Natural killer cell treated with Interleukin-12 subunit alpha and Interleukin-12 subunit beta and Interleukin-15 and Interleukin-18, amount 100 ng/mL, for 72 hours (primary cell): ENCODE measurements at regions not wholly inside any gene's neighbourhood (a gene's known extent, or its start where the extent isn't known, plus 50 kb on each side); places are given as distances from the start of the nearest gene placed in this dataset.

ENCODE experiments used
- ATAC-seq, 2 donors: fragments of 150-1000 bp; cut with Tn5 transposase in 1 of 2; sonication (Bioruptor Pico), chemical (Tn5 transposase) in 1 of 2; 2 replicates each; pipeline ENCODE4 v1.10.0; 2021
- DNase-seq: peaks from one replicate; pipeline ENCODE4 v3.0.0; 2022; ENCODE audit warnings: low spot score
- H3K27ac Mint-ChIP-seq, 2 donors: 1 replicate in 1 of 2; 2 replicates in 1 of 2; pipeline ENCODE4 v1.8.0; 2022; ENCODE audit warnings: mixed read lengths in 2 of 2, mild to moderate bottlenecking in 1 of 2, moderate library complexity in 1 of 2
- H3K27me3 Mint-ChIP-seq, 2 donors: 1 replicate in 1 of 2; 2 replicates in 1 of 2; pipeline ENCODE4 v1.8.0; 2022; ENCODE audit warnings: mixed read lengths in 2 of 2
- H3K36me3 Mint-ChIP-seq: one replicate; pipeline ENCODE4 v1.8.0; 2022; ENCODE audit warnings: mixed read lengths
- H3K4me1 Mint-ChIP-seq, 2 donors: 1 replicate in 1 of 2; 2 replicates in 1 of 2; pipeline ENCODE4 v1.8.0; 2022; ENCODE audit warnings: low read depth in 2 of 2, mixed read lengths in 2 of 2, mild to moderate bottlenecking in 1 of 2
- H3K4me3 Mint-ChIP-seq: one replicate; pipeline ENCODE4 v1.8.0; 2022; ENCODE audit warnings: mixed read lengths
- H3K9me3 Mint-ChIP-seq: 2 replicates; pipeline ENCODE4 v1.8.0; 2022; ENCODE audit warnings: mixed read lengths

DNA sequence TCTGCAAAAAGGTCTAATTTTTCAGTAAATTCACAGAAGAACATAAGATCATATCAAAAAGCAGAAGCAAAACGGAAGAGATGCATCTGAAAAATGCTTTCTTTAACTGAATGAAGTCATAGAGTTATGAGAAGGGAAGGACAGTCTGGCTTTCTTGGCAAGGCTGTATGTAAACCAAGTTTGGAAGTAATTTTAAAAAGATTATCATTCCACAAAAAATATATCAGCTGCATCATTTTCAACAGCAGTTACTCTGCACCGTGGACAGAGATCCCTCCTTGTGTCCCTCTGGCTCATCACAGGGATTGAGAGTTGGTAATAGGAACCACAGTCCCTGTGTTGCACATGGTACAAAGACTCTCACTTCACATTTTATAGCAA lies 258.5 kb downstream of the HIVEP2 start:
- H3K27me3 Mint-ChIP-seq = peaks cover under 1 to 2% of the 10 kb centered on the region in 2 donors
- no peak for DNase-seq
- no peak overlapping the region for H3K4me3 Mint-ChIP-seq
- no peaks in the 10 kb centered on the region for H3K36me3 Mint-ChIP-seq
- H3K27ac Mint-ChIP-seq = no peak overlapping the region
- no peaks in the 10 kb centered on the region for H3K4me1 Mint-ChIP-seq
- no peak for ATAC-seq
- no peaks in the 10 kb centered on the region for H3K9me3 Mint-ChIP-seq

DNA sequence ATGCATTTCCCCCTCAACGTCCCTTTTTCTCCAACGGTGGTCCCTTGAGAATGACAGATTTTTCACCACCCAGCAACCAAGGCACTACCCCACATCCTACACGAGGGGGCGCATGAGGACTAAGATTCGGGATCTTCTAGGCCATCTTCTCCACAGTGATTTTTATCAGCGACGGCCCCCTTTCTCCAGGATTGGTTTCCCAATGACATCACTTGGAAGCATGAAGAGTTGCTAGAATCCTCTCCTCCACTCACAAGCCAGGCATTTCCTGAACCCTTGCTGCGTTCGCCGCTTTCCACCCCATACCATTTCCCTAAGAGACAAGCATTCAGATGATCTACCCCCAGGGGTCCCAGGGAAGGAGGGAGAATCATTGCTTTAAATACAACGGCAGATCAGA lies 252.0 kb downstream of the HIVEP2 start:
- Mint-ChIP-seq H3K4me1 (peaks cover 14% of the 10 kb centered on the region in 2 donors), H3K27me3 (peaks cover 5 to 7% of the 10 kb centered on the region in 2 donors), H3K9me3 (no peaks in the 10 kb centered on the region), H3K27ac (peak overlapping the region in 1 of 2 donors; percentile 26), H3K4me3 (no peak overlapping the region), H3K36me3 (no peaks in the 10 kb centered on the region)
- peak; percentile 76 to 78 for ATAC-seq
- DNase-seq = peak; percentile 69

DNA sequence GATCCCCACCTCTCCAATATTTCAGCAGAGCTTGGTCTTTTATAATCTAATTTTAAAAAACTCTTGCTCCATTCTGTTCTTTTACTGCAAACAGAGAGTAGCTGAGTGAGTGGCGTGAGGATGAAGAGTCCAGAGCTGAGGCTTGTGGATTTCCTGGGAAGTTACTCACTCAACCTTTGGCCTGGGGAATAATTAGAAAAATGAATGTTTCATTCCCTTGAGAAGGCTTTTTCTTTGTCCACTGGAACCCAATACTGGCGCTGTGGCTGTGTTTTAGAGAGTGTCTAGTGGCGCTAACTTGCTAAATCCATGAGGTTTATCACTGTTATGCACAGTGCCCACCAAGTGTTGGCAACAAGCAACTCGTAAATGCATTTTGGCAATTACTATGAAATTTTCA lies 251.5 kb downstream of the HIVEP2 start:
- no peaks in the 10 kb centered on the region for H3K9me3 Mint-ChIP-seq
- peaks cover 14% of the 10 kb centered on the region in 2 donors for H3K4me1 Mint-ChIP-seq
- ATAC-seq = no peak

DNA sequence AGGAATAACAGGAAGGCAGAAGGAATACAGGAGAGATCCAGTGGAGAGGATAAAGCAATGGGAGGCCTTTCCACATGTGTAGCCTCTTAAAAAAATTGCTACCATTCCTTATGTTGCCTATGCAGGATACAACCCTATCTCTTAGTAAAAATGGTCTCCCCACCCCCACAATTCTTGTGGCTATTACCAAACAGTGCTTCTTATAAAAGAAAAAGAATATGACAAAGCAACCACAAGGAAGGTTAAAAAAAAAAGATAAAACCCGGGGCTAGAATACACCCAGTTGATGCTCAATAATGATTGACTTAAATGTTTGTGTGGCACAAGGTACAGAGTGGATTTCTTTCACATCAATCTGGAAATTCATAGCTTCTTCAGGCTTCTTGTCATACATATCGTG lies 250.9 kb downstream of the HIVEP2 start:
- H3K4me1 Mint-ChIP-seq = peaks cover 14% of the 10 kb centered on the region in 2 donors
- no peaks in the 10 kb centered on the region for H3K36me3 Mint-ChIP-seq
- peak overlapping the region in 1 of 2 donors; percentile 40 for H3K27ac Mint-ChIP-seq
- peaks cover 5 to 7% of the 10 kb centered on the region in 2 donors for H3K27me3 Mint-ChIP-seq
- H3K9me3 Mint-ChIP-seq = no peaks in the 10 kb centered on the region
- DNase-seq (no peak), ATAC-seq (no peak)
- no peak overlapping the region for H3K4me3 Mint-ChIP-seq

More for the DNA sequence above, 251.5 kb downstream of the HIVEP2 start:
- H3K27me3 Mint-ChIP-seq = peaks cover 5 to 7% of the 10 kb centered on the region in 2 donors
- no peaks in the 10 kb centered on the region for H3K36me3 Mint-ChIP-seq
- H3K4me3 Mint-ChIP-seq = no peak overlapping the region
- no peak for DNase-seq
- peak overlapping the region in 1 of 2 donors; percentile 40 for H3K27ac Mint-ChIP-seq

DNA sequence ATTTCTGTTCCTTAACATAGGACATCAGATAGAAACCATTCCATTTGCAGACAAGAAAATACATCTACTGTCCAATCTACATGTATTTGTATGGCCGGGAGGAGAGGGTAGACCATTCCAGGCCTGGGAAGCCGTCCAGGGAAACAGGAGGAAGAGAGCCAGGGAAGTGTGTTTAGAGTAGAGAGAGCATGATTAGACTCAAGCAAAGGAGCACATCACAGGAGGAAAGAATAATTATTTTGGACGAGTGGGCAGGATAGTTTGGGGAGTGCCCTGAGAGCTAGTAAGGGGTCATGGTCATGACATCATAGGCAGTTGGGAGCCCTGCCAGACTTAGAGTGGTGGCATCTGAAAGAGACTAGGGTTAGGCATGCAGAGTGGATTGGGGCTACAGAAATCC lies 250.0 kb downstream of the HIVEP2 start:
- DNase-seq = no peak
- no peak overlapping the region for H3K27ac Mint-ChIP-seq
- H3K36me3 Mint-ChIP-seq = no peaks in the 10 kb centered on the region

DNA sequence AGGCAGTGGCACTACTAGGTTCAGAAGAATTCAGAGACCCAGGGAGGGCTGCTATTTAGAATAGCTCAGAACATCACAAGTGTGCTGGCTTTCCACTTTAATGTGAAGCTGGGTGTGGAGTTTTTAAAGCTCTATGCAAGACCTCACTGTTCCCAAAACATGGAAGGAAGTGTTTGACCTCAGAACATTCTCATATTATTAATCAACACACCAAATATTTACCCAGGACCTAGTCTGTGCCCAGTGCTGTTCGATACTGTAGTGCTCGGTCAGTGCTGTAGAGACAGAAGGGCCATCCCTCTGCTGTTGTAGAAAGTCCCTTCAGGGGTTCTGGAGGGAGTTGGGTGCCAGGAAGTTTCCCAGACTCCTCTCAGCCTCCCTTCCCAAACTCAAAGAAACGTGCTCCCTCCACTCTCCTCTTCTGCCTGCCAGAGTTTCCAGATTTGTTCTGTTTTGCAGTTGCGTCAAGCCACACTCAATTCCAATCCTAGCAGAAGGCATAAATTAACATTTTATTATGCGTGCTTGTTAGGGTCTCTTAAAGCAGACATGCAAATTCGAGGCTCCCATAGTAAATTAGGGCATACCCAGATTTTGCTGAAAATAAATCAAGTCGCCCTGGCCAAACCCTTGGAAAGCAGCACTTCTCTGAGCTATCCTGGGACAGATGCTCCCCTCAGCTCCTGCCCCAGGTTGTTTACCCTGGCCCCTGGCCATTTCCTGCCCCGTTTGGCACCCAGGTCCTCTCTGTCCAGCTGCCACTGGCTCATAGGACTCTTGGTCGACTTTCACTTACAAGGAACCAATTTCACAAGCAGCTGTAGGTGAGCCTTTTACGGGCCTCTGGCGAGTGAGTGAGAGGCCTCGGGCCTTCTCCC lies 248.6 kb downstream of the HIVEP2 start:
- Mint-ChIP-seq H3K36me3 (no peaks in the 10 kb centered on the region), H3K4me3 (no peak overlapping the region), H3K27ac (no peak overlapping the region), H3K4me1 (peaks cover 14% of the 10 kb centered on the region in 2 donors), H3K27me3 (peaks cover 5 to 7% of the 10 kb centered on the region in 2 donors), H3K9me3 (no peaks in the 10 kb centered on the region)
- ATAC-seq (no peak), DNase-seq (no peak)

More for the DNA sequence above, 250.0 kb downstream of the HIVEP2 start:
- Mint-ChIP-seq H3K27me3 (peaks cover 5 to 7% of the 10 kb centered on the region in 2 donors), H3K4me3 (no peak overlapping the region), H3K9me3 (no peaks in the 10 kb centered on the region), H3K4me1 (peaks cover 14% of the 10 kb centered on the region in 2 donors)
- ATAC-seq = no peak

DNA sequence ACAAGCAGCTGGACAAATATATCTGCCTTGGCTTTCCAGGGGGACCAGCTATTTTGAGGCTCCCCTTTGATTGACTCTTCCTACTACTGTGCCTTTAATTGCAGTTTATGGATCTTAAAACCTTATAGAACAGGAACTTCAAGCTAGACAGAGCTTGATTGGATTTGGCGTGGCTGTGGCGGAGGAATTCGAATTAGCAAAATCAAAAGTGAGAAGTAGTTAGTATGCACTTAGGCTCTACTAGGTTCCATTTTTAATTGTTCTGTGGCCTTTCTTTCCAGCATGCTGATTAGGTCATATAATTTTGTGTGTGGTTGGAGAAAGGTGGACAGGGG lies 248.0 kb downstream of the HIVEP2 start:
- no peak for DNase-seq
- no peak for ATAC-seq
- Mint-ChIP-seq H3K27ac (no peak overlapping the region), H3K4me3 (no peak overlapping the region), H3K36me3 (no peaks in the 10 kb centered on the region), H3K9me3 (no peaks in the 10 kb centered on the region), H3K27me3 (peaks cover 4 to 7% of the 10 kb centered on the region in 2 donors), H3K4me1 (peaks cover 14% of the 10 kb centered on the region in 2 donors)

DNA sequence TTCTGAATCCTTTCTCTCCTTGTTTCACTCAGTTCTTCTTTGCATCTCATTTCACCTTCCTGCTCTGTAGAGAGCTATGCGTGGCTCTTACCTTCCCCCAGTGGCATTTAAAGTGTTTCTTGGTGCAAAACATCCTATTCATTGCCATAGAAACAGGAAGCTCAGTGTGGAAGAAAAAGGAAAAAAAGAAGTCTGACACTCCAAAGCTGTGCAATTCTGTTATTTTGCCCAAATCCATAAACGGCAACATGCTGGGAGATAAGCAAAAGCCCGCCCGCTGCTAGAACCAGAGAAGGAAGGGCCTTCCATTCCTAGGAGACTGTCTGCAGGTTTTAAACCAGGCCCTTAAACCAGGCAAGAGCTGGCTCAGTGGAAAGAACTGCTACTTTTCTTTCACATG lies 247.1 kb downstream of the HIVEP2 start:
- H3K4me1 Mint-ChIP-seq = peaks cover 18 to 19% of the 10 kb centered on the region in 2 donors
- H3K27ac Mint-ChIP-seq = no peak overlapping the region
- H3K9me3 Mint-ChIP-seq = no peaks in the 10 kb centered on the region
- ATAC-seq (no peak), DNase-seq (no peak)
- no peak overlapping the region for H3K4me3 Mint-ChIP-seq
- peaks cover under 1 to 3% of the 10 kb centered on the region in 2 donors for H3K27me3 Mint-ChIP-seq
- no peaks in the 10 kb centered on the region for H3K36me3 Mint-ChIP-seq

DNA sequence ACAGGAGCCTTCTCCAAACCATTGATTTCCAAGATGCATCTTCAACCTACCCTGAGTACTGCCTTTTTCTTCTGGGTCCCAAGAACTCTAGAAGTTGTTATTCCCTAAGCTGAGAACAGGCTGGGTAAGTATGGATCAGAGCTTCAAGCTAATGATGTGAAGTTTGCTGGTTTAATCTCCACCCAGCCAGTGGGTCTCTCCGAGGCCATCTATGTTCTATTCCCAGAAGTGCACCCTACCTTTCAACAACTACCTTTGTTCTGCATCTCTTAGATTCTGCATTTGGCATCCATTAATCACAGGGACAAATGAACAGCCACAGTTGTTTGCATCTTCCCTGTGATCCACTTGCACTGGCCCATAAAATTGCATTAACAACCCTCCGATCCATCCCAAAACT lies 246.2 kb downstream of the HIVEP2 start:
- H3K27ac Mint-ChIP-seq = no peak overlapping the region
- DNase-seq = no peak
- H3K27me3 Mint-ChIP-seq = no peaks in the 10 kb centered on the region
- no peaks in the 10 kb centered on the region for H3K9me3 Mint-ChIP-seq
- peaks cover 14 to 18% of the 10 kb centered on the region in 2 donors for H3K4me1 Mint-ChIP-seq
- no peak for ATAC-seq
- H3K4me3 Mint-ChIP-seq = no peak overlapping the region
- no peaks in the 10 kb centered on the region for H3K36me3 Mint-ChIP-seq

DNA sequence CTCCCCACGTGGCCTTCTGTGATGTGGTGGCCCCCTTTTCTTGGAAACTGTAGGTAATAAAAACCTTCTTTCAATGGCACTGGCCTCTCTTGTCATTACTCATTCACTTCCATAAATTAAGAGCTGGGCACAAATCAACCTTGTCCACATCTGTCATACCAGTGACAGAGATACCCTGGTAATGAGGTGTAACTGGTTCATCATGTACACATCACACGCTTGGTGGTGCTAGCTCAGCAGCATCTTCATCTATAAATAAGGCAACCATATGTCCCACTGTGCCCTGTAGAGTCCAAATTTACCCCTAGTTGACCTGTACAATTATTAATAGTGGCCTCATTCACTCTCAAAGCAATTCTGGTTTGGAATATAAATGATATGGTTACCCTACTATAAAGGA lies 245.6 kb downstream of the HIVEP2 start:
- no peak for DNase-seq
- no peak overlapping the region for H3K4me3 Mint-ChIP-seq
- no peaks in the 10 kb centered on the region for H3K27me3 Mint-ChIP-seq
- H3K27ac Mint-ChIP-seq = no peak overlapping the region
- H3K4me1 Mint-ChIP-seq = peaks cover 13 to 15% of the 10 kb centered on the region in 2 donors
- ATAC-seq = no peak
- no peaks in the 10 kb centered on the region for H3K36me3 Mint-ChIP-seq
- no peaks in the 10 kb centered on the region for H3K9me3 Mint-ChIP-seq

DNA sequence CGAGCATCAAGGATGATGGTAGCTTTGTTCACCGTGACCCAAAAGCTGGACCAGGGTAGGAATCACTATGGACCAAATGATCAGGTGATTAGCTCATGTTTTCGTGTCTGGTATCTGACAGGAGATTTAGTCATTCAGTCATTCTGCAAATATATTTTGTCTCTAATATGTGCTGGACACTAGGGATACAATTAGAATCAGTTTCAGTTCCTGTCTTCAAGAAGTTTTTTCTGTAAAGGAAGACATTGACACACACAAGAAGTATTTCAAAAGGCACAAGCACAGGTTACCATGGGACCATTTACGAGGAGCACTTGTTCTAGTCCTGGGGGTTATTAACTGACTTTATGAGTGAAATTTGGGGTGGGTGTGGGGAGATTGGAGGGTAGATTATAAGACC lies 244.9 kb downstream of the HIVEP2 start:
- H3K27ac Mint-ChIP-seq = no peak overlapping the region
- no peaks in the 10 kb centered on the region for H3K9me3 Mint-ChIP-seq
- ATAC-seq (no peak), DNase-seq (no peak)
- no peak overlapping the region for H3K4me3 Mint-ChIP-seq
- H3K4me1 Mint-ChIP-seq = peaks cover 8 to 10% of the 10 kb centered on the region in 2 donors
- H3K27me3 Mint-ChIP-seq = no peaks in the 10 kb centered on the region
- H3K36me3 Mint-ChIP-seq = no peaks in the 10 kb centered on the region

DNA sequence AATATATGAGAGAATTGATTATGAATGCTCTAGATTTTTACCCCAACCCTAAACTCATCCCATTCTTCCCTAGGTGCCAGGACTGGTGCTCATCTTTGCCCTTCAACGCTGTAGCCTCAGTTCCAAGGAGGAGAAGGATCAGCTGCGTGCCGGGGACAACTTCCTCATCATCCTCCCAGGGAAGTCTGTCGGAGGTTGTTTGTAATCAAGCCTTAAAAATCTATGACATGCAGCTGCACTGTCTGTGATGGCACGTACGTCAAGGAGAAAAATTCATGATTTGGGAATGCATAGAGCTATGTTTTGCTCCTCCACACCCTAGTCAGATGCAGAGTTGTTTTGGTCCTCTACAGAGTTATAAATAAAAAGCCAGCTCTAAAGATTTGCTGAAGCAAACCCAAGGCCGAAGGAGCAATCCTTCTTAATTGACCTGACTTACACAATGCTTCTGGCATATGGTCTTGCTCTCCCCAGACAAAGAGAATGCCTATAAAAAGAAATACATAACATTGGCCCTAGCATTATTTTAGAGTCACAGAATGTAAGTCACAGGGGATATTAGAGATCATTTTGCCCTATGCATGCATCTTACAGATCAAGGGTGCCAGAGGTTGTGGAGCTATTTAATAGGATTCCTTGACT lies 244.2 kb downstream of the HIVEP2 start:
- DNase-seq = no peak
- Mint-ChIP-seq H3K4me3 (no peak overlapping the region), H3K4me1 (peaks cover 8 to 10% of the 10 kb centered on the region in 2 donors), H3K36me3 (no peaks in the 10 kb centered on the region), H3K27ac (no peak overlapping the region), H3K9me3 (no peaks in the 10 kb centered on the region), H3K27me3 (no peaks in the 10 kb centered on the region)
- no peak for ATAC-seq
